ENCODE measurements at regions not wholly inside any gene's neighbourhood (a gene's known extent, or its start where the extent isn't known, plus 50 kb on each side); places are given as distances from the start of the nearest gene placed in this dataset.

DNA sequence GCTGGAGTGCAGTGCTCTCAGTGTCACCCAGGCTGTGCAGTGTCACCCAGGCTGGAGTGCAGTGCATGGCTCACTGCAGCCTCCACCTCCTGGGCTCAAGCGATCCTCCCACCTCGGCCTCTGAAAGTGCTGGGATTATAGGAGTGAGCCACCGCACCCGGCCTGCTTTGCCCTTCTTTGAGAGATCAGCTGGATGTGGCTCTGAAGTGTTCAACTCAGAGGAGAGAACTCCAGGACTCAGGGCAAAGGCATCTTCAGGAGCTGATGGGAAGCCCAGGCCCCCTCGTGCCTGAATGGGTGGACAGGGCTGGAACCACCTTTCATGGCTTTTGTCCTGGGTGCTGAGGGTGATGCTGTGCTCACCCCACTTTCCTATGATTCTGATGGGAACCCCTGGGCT, 52.0 kb upstream of the HAAO start:
- TF ChIP-seq, protein P1, sequence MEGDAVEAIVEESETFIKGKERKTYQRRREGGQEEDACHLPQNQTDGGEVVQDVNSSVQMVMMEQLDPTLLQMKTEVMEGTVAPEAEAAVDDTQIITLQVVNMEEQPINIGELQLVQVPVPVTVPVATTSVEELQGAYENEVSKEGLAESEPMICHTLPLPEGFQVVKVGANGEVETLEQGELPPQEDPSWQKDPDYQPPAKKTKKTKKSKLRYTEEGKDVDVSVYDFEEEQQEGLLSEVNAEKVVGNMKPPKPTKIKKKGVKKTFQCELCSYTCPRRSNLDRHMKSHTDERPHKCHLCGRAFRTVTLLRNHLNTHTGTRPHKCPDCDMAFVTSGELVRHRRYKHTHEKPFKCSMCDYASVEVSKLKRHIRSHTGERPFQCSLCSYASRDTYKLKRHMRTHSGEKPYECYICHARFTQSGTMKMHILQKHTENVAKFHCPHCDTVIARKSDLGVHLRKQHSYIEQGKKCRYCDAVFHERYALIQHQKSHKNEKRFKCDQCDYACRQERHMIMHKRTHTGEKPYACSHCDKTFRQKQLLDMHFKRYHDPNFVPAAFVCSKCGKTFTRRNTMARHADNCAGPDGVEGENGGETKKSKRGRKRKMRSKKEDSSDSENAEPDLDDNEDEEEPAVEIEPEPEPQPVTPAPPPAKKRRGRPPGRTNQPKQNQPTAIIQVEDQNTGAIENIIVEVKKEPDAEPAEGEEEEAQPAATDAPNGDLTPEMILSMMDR (IDR thresholded peaks at IDR 0.05; ENCODE audit: poor library complexity), result no peak
- H2AFZ ChIP-seq, result no peak overlapping the region
- H3K4me2 ChIP-seq, result no peak overlapping the region
- H3K79me2 ChIP-seq, result no peaks in the 10 kb centered on the region
- no peaks in the 10 kb centered on the region for H4K20me1 ChIP-seq (ENCODE audit: insufficient read depth, poor library complexity, severe bottlenecking)
- H3K9me3 ChIP-seq (ENCODE audit: low read depth), result no peaks in the 10 kb centered on the region
- peak overlapping the region; percentile 93 for H3K27ac ChIP-seq
- no peak for DNase-seq (ENCODE audit: low spot score)
- no peaks in the 10 kb centered on the region for H3K9me2 ChIP-seq (replicated peaks; ENCODE audit: insufficient read depth)
- H3K4me1 ChIP-seq (ENCODE audit: insufficient read depth), result peaks cover 36% of the 10 kb centered on the region
- no peaks in the 10 kb centered on the region for H3K36me3 ChIP-seq (replicated peaks; ENCODE audit: insufficient read depth, low read depth)
- no peaks in the 10 kb centered on the region for H3K27me3 ChIP-seq
- no peak overlapping the region for H3K4me3 ChIP-seq
- WGBS (ENCODE audit: low lambda C conversion rate, missing lambda C conversion rate), result 85% methylated on average over 5 of the region's 5 CpGs

DNA sequence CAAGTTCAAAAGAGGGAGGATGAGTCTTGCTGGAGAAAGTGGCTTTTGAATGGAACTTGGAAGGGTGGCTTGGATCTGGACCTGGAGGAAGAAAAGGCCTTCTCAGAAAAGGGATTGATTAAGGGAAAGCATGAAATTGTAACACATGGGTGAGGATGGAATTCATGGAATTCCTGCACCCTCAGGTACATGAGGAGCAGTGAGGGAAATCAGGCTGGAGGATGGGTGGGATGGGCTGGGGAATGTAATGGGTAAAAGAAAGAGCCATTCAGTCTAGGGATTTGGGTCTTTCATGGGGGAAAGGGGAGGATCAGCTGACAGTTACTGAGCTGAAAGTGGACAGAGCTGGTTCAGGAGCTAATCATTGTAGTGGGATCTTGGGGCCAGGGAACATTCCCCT, 51.2 kb upstream of the HAAO start:
- TF ChIP-seq EZH2 (IDR thresholded peaks at IDR 0.05; ENCODE audit: borderline replicate concordance) (no peak), EZH2phosphoT487 (IDR thresholded peaks at IDR 0.05; ENCODE audit: low read depth, severe bottlenecking, unreplicated experiment) (no peak)
- TF ChIP-seq, protein P1 (IDR thresholded peaks at IDR 0.05; ENCODE audit: poor library complexity), result no peak
- no peak overlapping the region for H3K4me2 ChIP-seq
- DNase-seq (ENCODE audit: low spot score), result no peak
- no peaks in the 10 kb centered on the region for H3K27me3 ChIP-seq
- H3K79me2 ChIP-seq, result no peaks in the 10 kb centered on the region
- peaks cover 36% of the 10 kb centered on the region for H3K4me1 ChIP-seq (ENCODE audit: insufficient read depth)
- H3K27ac ChIP-seq, result peak overlapping the region; percentile 93
- H2AFZ ChIP-seq, result no peak overlapping the region
- no peaks in the 10 kb centered on the region for H3K9me3 ChIP-seq (ENCODE audit: low read depth)
- no peaks in the 10 kb centered on the region for H3K36me3 ChIP-seq (replicated peaks; ENCODE audit: insufficient read depth, low read depth)
- H3K4me3 ChIP-seq, result no peak overlapping the region
- no peaks in the 10 kb centered on the region for H4K20me1 ChIP-seq (ENCODE audit: insufficient read depth, poor library complexity, severe bottlenecking)
- H3K9me2 ChIP-seq (replicated peaks; ENCODE audit: insufficient read depth), result no peaks in the 10 kb centered on the region

DNA sequence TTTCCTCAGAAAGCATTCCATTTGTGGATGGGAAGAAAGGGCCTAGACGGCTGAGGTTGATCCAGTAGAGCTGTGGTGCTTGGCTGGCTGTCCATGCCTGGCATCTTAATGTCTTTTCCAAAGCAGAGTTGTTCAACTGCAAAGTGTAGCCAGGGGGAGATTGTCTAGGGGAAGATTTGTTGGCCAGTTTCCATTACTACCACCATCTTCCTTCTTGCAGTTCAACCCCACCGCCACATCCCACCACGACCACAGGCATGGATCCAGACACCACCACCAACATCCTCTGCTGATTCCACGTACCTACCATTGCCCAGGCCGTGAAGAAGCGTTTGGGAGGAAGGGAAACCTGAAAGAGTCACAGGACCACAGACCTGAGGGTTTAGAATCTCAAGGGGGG, 50.7 kb upstream of the HAAO start:
- no peaks in the 10 kb centered on the region for H3K27me3 ChIP-seq
- no peaks in the 10 kb centered on the region for H3K9me3 ChIP-seq (ENCODE audit: low read depth)
- H2AFZ ChIP-seq, result no peak overlapping the region
- H4K20me1 ChIP-seq (ENCODE audit: insufficient read depth, poor library complexity, severe bottlenecking), result no peaks in the 10 kb centered on the region
- H3K27ac ChIP-seq, result peak overlapping the region; percentile 93
- no peak overlapping the region for H3K4me2 ChIP-seq
- no peak overlapping the region for H3K4me3 ChIP-seq
- no peaks in the 10 kb centered on the region for H3K36me3 ChIP-seq (replicated peaks; ENCODE audit: insufficient read depth, low read depth)
- no peaks in the 10 kb centered on the region for H3K9me2 ChIP-seq (replicated peaks; ENCODE audit: insufficient read depth)
- no peak for DNase-seq (ENCODE audit: low spot score)
- TF ChIP-seq EZH2phosphoT487 (IDR thresholded peaks at IDR 0.05; ENCODE audit: low read depth, severe bottlenecking, unreplicated experiment) (no peak), EZH2 (IDR thresholded peaks at IDR 0.05; ENCODE audit: borderline replicate concordance) (no peak)
- TF ChIP-seq, protein P1 (IDR thresholded peaks at IDR 0.05; ENCODE audit: poor library complexity), result no peak
- H3K4me1 ChIP-seq (ENCODE audit: insufficient read depth), result peaks cover 36% of the 10 kb centered on the region
- 85% methylated on average over 6 of the region's 6 CpGs for WGBS (ENCODE audit: low lambda C conversion rate, missing lambda C conversion rate)
- no peaks in the 10 kb centered on the region for H3K79me2 ChIP-seq

DNA sequence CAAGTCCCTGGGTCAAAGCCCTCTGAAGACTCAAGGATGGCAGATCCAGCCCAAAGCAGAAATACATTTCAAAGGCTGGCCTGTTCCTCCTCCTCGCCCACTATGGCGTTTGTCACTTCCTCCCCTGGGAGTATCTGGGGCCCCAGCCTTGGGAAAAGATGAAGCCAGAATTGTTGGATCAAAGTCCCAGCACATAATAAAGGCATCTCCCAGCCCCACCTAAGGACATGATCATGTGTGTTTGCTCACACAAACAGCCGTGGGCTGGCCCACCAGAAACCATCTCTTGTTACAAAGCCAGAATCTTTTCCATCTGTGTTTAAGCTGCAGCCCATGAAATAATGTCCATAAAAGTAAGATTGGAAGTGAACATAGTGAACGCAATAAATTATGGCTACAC, 50.1 kb upstream of the HAAO start:
- 63% methylated on average over 4 of the region's 4 CpGs for WGBS (ENCODE audit: low lambda C conversion rate, missing lambda C conversion rate)
- DNase-seq (ENCODE audit: low spot score), result peak; percentile 39
- no peaks in the 10 kb centered on the region for H3K27me3 ChIP-seq

More for the DNA sequence above, 50.1 kb upstream of the HAAO start:
- Histone ChIP-seq H2AFZ (no peak overlapping the region), H3K79me2 (no peaks in the 10 kb centered on the region), H3K9me3 (ENCODE audit: low read depth) (no peaks in the 10 kb centered on the region), H3K27ac (peak overlapping the region; percentile 93), H3K4me2 (no peak overlapping the region), H3K4me1 (ENCODE audit: insufficient read depth) (peaks cover 36% of the 10 kb centered on the region), H3K4me3 (no peak overlapping the region), H3K9me2 (replicated peaks; ENCODE audit: insufficient read depth) (no peaks in the 10 kb centered on the region), H3K36me3 (replicated peaks; ENCODE audit: insufficient read depth, low read depth) (no peaks in the 10 kb centered on the region), H4K20me1 (ENCODE audit: insufficient read depth, poor library complexity, severe bottlenecking) (no peaks in the 10 kb centered on the region)
- peak; percentile 59 for TF ChIP-seq EZH2phosphoT487 (IDR thresholded peaks at IDR 0.05; ENCODE audit: low read depth, severe bottlenecking, unreplicated experiment)
- no peak for TF ChIP-seq EZH2 (IDR thresholded peaks at IDR 0.05; ENCODE audit: borderline replicate concordance)
- TF ChIP-seq, protein P1 (IDR thresholded peaks at IDR 0.05; ENCODE audit: poor library complexity), result no peak
